GM12892 (cell line): ENCODE measurements at regions not wholly inside any gene's neighbourhood (a gene's known extent, or its start where the extent isn't known, plus 50 kb on each side); places are given as distances from the start of the nearest gene placed in this dataset.

ENCODE experiments used
- POLR2A ChIP-seq: IDR thresholded peaks from 2 replicates; pipeline ENCODE4 v1.6.1; 2011; ENCODE audit warnings: low read depth, low read length, control low read depth
- POLR2AphosphoS5 ChIP-seq: IDR thresholded peaks from 2 replicates; pipeline ENCODE4 v1.6.1; 2011; ENCODE audit warnings: low read depth, low read length, control low read depth

DNA sequence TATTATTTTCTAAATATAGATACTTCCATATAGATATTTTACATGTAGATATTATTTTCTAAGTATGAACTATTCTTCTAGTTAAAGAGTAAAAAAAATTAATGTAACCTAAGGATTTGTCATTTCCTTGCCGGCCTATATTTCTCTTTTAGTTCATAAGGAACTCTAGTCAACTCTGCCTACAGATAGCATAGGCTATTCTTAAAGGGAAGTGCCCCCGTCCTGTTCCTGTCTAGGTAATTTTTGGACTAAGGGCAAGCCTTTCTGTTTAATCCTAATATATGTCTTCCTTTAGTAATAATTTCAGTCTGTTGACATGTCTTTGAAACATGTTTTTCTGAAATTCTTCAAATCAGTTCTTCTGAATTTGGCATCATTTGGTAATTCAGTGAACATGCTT lies 161.9 kb downstream of the C11orf91 start:
- TF ChIP-seq POLR2A (no peak), POLR2AphosphoS5 (no peak)
